ENCODE measurements at regions not wholly inside any gene's neighbourhood (a gene's known extent, or its start where the extent isn't known, plus 50 kb on each side); places are given as distances from the start of the nearest gene placed in this dataset.

GRCh38 chr6:14620522-14620921, 502.9 kb downstream of the CD83 start:
- H3K27ac Mint-ChIP-seq = no peak overlapping the region
- ChIA-PET CTCF (interaction anchor here (0.5 kb wide), 1 partner anchor 663 kb away, joined by 3 read pairs; no protein-coding TSS in a partner anchor), POLR2A (no interaction called here)
- peaks cover 49% of the 10 kb centered on the region for H3K4me1 Mint-ChIP-seq
- H3K27me3 Mint-ChIP-seq (ENCODE audit: low read depth) = no peaks in the 10 kb centered on the region
- no peak for TF ChIP-seq AR (CRISPR knock-in tag; IDR thresholded peaks at IDR 0.05)
- no peak for TF ChIP-seq CREB1 (CRISPR knock-in tag; IDR thresholded peaks at IDR 0.05)
- no peak for TF ChIP-seq OVOL2 (CRISPR knock-in tag; IDR thresholded peaks at IDR 0.05; ENCODE audit: borderline replicate concordance)
- TF ChIP-seq CBFB (CRISPR knock-in tag; IDR thresholded peaks at IDR 0.05; ENCODE audit: low read depth) = no peak
- TF ChIP-seq ZNF416 (CRISPR knock-in tag; IDR thresholded peaks at IDR 0.05) = no peak
- TF ChIP-seq FOXJ3 (CRISPR knock-in tag; IDR thresholded peaks at IDR 0.05; ENCODE audit: borderline replicate concordance) = no peak
- no peak for TF ChIP-seq ZBTB21 (CRISPR knock-in tag; IDR thresholded peaks at IDR 0.05; ENCODE audit: borderline replicate concordance)
- no peak for TF ChIP-seq GTF2I (CRISPR knock-in tag; conservative IDR thresholded peaks at IDR 0.05)
- no peak for TF ChIP-seq E2F4 (CRISPR knock-in tag; IDR thresholded peaks at IDR 0.05; ENCODE audit: borderline replicate concordance, low read depth)
- TF ChIP-seq NR2C2 (CRISPR knock-in tag; IDR thresholded peaks at IDR 0.05) = no peak
- TF ChIP-seq EMX1 (CRISPR knock-in tag; IDR thresholded peaks at IDR 0.05) = no peak
- no peak for TF ChIP-seq KAT7 (CRISPR knock-in tag; IDR thresholded peaks at IDR 0.05; ENCODE audit: borderline replicate concordance)
- TF ChIP-seq JAZF1 (CRISPR knock-in tag; IDR thresholded peaks at IDR 0.05) = no peak
- no peak for TF ChIP-seq PRDM15 (CRISPR knock-in tag; IDR thresholded peaks at IDR 0.05)
- no peak for TF ChIP-seq TEAD1 (CRISPR knock-in tag; IDR thresholded peaks at IDR 0.05)
- no peak for TF ChIP-seq ZNF396 (CRISPR knock-in tag; IDR thresholded peaks at IDR 0.05; ENCODE audit: borderline replicate concordance)
- no peak for TF ChIP-seq HMGA2 (CRISPR knock-in tag; IDR thresholded peaks at IDR 0.05)
- no peak for TF ChIP-seq ATF1 (CRISPR knock-in tag; IDR thresholded peaks at IDR 0.05)
- no peak for TF ChIP-seq IRF1 (CRISPR knock-in tag; IDR thresholded peaks at IDR 0.05)
- peaks cover 15% of the 10 kb centered on the region for H3K36me3 Mint-ChIP-seq
- ATAC-seq (no peak), DNase-seq (ENCODE audit: low spot score) (no peak)
- H3K4me3 Mint-ChIP-seq = no peak overlapping the region
- peaks cover 15% of the 10 kb centered on the region for H3K9me3 Mint-ChIP-seq

GRCh38 chr6:14621518-14621917, 503.9 kb downstream of the CD83 start:
- Mint-ChIP-seq H3K27ac (no peak overlapping the region), H3K4me3 (no peak overlapping the region), H3K27me3 (ENCODE audit: low read depth) (no peaks in the 10 kb centered on the region), H3K9me3 (peaks cover 5% of the 10 kb centered on the region), H3K4me1 (peaks cover 52% of the 10 kb centered on the region), H3K36me3 (peaks cover 6% of the 10 kb centered on the region)
- POLR2A ChIA-PET = no interaction called here
- CTCF ChIA-PET = no interaction called here
- TF ChIP-seq CTCF (IDR thresholded peaks at IDR 0.05) (no peak), ATF6 (CRISPR knock-in tag; IDR thresholded peaks at IDR 0.05) (no peak)
- no peak for ATAC-seq
- DNase-seq (ENCODE audit: low spot score) = no peak
